Osteoblast (primary cell): ENCODE measurements at regions not wholly inside any gene's neighbourhood (a gene's known extent, or its start where the extent isn't known, plus 50 kb on each side); places are given as distances from the start of the nearest gene placed in this dataset.

ENCODE experiments used
- DNase-seq: peaks from one replicate; pipeline ENCODE4 v3.0.0; 2011; ENCODE audit warnings: low spot score, mixed read lengths; ENCODE audit not compliant: insufficient read length; ENCODE audit errors: missing footprints
- H2AFZ ChIP-seq: 2 replicates; pipeline ENCODE4 v1.6.0; 2011; ENCODE audit warnings: mild to moderate bottlenecking, low read length
- H3K27ac ChIP-seq: 2 replicates; pipeline ENCODE4 v1.5.1; 2011; ENCODE audit warnings: mild to moderate bottlenecking, low read depth, low read length, moderate library complexity
- H3K27me3 ChIP-seq: 2 replicates; pipeline ENCODE4 v1.6.0; 2012; ENCODE audit warnings: mild to moderate bottlenecking, control low read depth, inconsistent platforms, low read length, moderate library complexity; ENCODE audit not compliant: insufficient read depth
- H3K36me3 ChIP-seq: 2 replicates; pipeline ENCODE4 v1.5.1; 2011; ENCODE audit warnings: mild to moderate bottlenecking, low read length, control low read depth, moderate library complexity; ENCODE audit not compliant: insufficient read depth
- H3K4me1 ChIP-seq: 2 replicates; pipeline ENCODE4 v1.5.1; 2011; ENCODE audit warnings: mild to moderate bottlenecking, low read length, control low read depth, moderate library complexity; ENCODE audit not compliant: insufficient read depth
- H3K4me2 ChIP-seq: 2 replicates; pipeline ENCODE4 v1.6.0; 2011; ENCODE audit warnings: mild to moderate bottlenecking, low read length; ENCODE audit not compliant: insufficient read depth
- H3K4me3 ChIP-seq: fragments of 200-600 bp; sonication (generic); 3 replicates; pipeline ENCODE4 v1.5.1; 2012; ENCODE audit warnings: mild to moderate bottlenecking, low read length, inconsistent platforms; ENCODE audit not compliant: insufficient read depth
- H3K79me2 ChIP-seq: 2 replicates; pipeline ENCODE4 v1.6.0; 2012; ENCODE audit warnings: mild to moderate bottlenecking, low read length, control low read depth, inconsistent platforms; ENCODE audit not compliant: insufficient read depth
- H3K9me3 ChIP-seq: 2 replicates; pipeline ENCODE4 v1.5.1; 2011; ENCODE audit warnings: low read depth, low read length, control low read depth
- H4K20me1 ChIP-seq: 2 replicates; pipeline ENCODE4 v1.6.0; 2012; ENCODE audit warnings: mild to moderate bottlenecking, low read length, control low read depth; ENCODE audit not compliant: insufficient read depth
- CTCF ChIP-seq: IDR thresholded peaks from 2 replicates; pipeline ENCODE4 v1.5.1; 2011; ENCODE audit warnings: mild to moderate bottlenecking, low read depth, low read length, moderate library complexity; ENCODE audit errors: extremely low read depth

GRCh38 chr22:49712195-49712791 is 115.4 kb downstream of the BRD1 start:
- no peak overlapping the region for H3K27ac ChIP-seq
- TF ChIP-seq CTCF: no peak
- H3K27me3 ChIP-seq: no peaks in the 10 kb centered on the region
- H2AFZ ChIP-seq: no peak overlapping the region
- H4K20me1 ChIP-seq: no peaks in the 10 kb centered on the region
- H3K79me2 ChIP-seq: no peaks in the 10 kb centered on the region
- H3K4me3 ChIP-seq: no peak overlapping the region
- H3K4me2 ChIP-seq: no peak overlapping the region
- no peaks in the 10 kb centered on the region for H3K4me1 ChIP-seq
- no peaks in the 10 kb centered on the region for H3K36me3 ChIP-seq
- peak; percentile 77 for DNase-seq
- no peaks in the 10 kb centered on the region for H3K9me3 ChIP-seq

- Histone ChIP-seq H3K4me2 (no peak overlapping the region), H3K79me2 (no peaks in the 10 kb centered on the region), H3K4me3 (no peak overlapping the region), H3K36me3 (no peaks in the 10 kb centered on the region), H3K9me3 (no peaks in the 10 kb centered on the region), H4K20me1 (no peaks in the 10 kb centered on the region), H2AFZ (no peak overlapping the region), H3K27ac (no peak overlapping the region), H3K27me3 (no peaks in the 10 kb centered on the region), H3K4me1 (no peaks in the 10 kb centered on the region)
- no peak for TF ChIP-seq CTCF
- DNase-seq: peak; percentile 29
Observed at GRCh38 chr22:49710746-49711145, 116.9 kb downstream of the BRD1 start.

GRCh38 chr22:49709464-49709863 is 118.2 kb downstream of the BRD1 start:
- H3K36me3 ChIP-seq: no peaks in the 10 kb centered on the region
- no peaks in the 10 kb centered on the region for H3K79me2 ChIP-seq
- DNase-seq: peak; percentile 79
- H3K9me3 ChIP-seq: no peaks in the 10 kb centered on the region
- H2AFZ ChIP-seq: no peak overlapping the region
- no peaks in the 10 kb centered on the region for H3K4me1 ChIP-seq
- H3K27me3 ChIP-seq: no peaks in the 10 kb centered on the region
- no peak overlapping the region for H3K27ac ChIP-seq
- no peak overlapping the region for H3K4me3 ChIP-seq
- no peak for TF ChIP-seq CTCF
- H3K4me2 ChIP-seq: no peak overlapping the region
- H4K20me1 ChIP-seq: no peaks in the 10 kb centered on the region

GRCh38 chr22:49705972-49706352 is 121.7 kb downstream of the BRD1 start:
- Histone ChIP-seq H3K36me3 (no peaks in the 10 kb centered on the region), H3K4me3 (no peak overlapping the region), H4K20me1 (no peaks in the 10 kb centered on the region), H3K9me3 (no peaks in the 10 kb centered on the region), H3K79me2 (no peaks in the 10 kb centered on the region), H3K27ac (no peak overlapping the region), H3K4me2 (no peak overlapping the region), H3K4me1 (no peaks in the 10 kb centered on the region), H2AFZ (no peak overlapping the region), H3K27me3 (no peaks in the 10 kb centered on the region)
- TF ChIP-seq CTCF: no peak
- no peak for DNase-seq
